Adipocyte (in vitro differentiated cells): ENCODE measurements at regions not wholly inside any gene's neighbourhood (a gene's known extent, or its start where the extent isn't known, plus 50 kb on each side); places are given as distances from the start of the nearest gene placed in this dataset.

Experiments
- DNase-seq: peaks from one replicate; pipeline ENCODE4 v3.0.0-alpha.2; 2015; ENCODE audit warnings: low read depth
- H3K27me3 ChIP-seq: replicated peaks from 2 replicates; pipeline ENCODE4 v1.7.0; 2013; ENCODE audit warnings: mild to moderate bottlenecking, low read length, moderate library complexity; ENCODE audit not compliant: control insufficient read depth, insufficient read depth
- H3K36me3 ChIP-seq: 2 replicates; pipeline ENCODE4 v1.7.0; 2013; ENCODE audit warnings: low read length, mild to moderate bottlenecking, moderate library complexity; ENCODE audit not compliant: control insufficient read depth, insufficient read depth, severe bottlenecking
- H3K4me1 ChIP-seq: 2 replicates; pipeline ENCODE4 v1.7.0; 2013; ENCODE audit warnings: mild to moderate bottlenecking, low read length, moderate library complexity; ENCODE audit not compliant: control insufficient read depth, insufficient read depth
- H3K4me3 ChIP-seq: 2 replicates; pipeline ENCODE4 v1.7.0; 2013; ENCODE audit warnings: mild to moderate bottlenecking, low read length, moderate library complexity
- H3K9ac ChIP-seq: 2 replicates; pipeline ENCODE4 v1.7.0; 2013; ENCODE audit warnings: mild to moderate bottlenecking, low read length, moderate library complexity
- H3K9me3 ChIP-seq: 2 replicates; pipeline ENCODE4 v1.7.0; 2013; ENCODE audit warnings: mild to moderate bottlenecking, low read length, moderate library complexity; ENCODE audit not compliant: control insufficient read depth

DNA sequence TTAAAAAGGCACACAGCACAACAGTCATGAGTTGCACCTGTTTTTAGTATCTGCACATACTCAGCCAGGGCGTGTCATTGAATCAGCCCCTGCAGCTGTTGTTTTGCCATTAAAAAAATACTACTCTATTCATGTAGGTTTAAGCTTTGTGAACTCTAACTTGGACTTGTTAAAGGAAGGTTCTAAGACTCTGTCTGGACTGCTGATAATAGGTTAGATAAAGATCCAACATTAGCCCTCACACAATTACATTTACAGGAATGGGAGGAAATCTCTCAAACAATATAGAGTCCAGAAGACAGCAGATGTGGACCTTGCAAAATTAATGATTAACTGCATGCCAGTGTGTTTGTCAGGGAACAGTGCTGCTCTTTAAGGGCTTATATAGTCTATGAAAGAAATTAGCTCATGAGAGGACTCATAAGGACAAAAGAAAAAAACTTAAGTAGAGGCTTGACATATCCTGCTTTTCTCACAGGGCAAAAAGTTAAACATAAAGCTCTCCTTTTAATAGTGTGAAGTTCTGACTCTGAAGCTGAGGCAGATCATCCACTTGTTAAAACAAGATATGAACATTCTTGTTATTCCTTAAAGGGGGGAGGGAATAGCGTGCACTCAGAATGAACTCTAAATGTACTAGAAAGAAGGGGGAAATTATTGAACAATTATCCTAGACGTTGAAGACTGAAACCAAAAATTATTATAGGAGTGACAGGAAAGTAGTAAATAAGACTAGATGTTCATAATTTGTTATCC, 243.6 kb downstream of the NDFIP2 start:
- peaks cover 40% of the 10 kb centered on the region for H3K4me1 ChIP-seq
- no peak overlapping the region for H3K9ac ChIP-seq
- no peaks in the 10 kb centered on the region for H3K36me3 ChIP-seq
- H3K27me3 ChIP-seq, result no peaks in the 10 kb centered on the region
- H3K4me3 ChIP-seq, result no peak overlapping the region
- DNase-seq, result peak; percentile 36
- H3K9me3 ChIP-seq, result no peaks in the 10 kb centered on the region

GRCh38 chr13:79723519-79724024, 242.6 kb downstream of the NDFIP2 start:
- Histone ChIP-seq H3K4me3 (peak overlapping the region; percentile 46), H3K36me3 (no peaks in the 10 kb centered on the region), H3K4me1 (peaks cover 40% of the 10 kb centered on the region), H3K9ac (no peak overlapping the region), H3K9me3 (no peaks in the 10 kb centered on the region), H3K27me3 (no peaks in the 10 kb centered on the region)
- DNase-seq, result no peak

DNA sequence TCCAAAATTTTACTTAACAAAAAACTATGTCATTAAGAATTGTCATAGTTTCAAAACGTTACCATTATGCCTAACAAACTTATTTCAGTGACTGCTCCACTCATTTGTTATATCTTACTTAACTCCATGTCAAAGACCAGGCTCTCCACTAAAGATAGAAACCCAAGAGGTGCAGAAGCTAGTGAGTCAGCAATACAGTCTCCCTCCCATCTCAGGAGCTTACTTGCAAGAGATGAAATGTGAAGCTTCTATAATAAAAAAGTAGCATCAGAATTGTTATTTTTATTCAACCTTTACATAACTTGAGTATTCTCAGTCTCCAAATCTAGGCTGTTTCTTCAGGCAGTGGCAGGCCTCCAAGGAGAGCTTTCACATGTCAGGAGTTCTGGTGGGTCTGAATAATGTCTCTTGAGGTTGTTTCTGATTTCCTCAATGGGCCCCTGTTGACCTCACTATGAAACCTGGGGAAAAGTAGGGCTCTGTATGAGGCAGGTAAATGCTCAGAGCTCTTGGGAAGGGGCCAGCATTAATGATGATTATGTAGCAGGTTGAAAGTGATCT, 242.0 kb downstream of the NDFIP2 start:
- DNase-seq, result peak; percentile 41
- no peaks in the 10 kb centered on the region for H3K9me3 ChIP-seq

DNA sequence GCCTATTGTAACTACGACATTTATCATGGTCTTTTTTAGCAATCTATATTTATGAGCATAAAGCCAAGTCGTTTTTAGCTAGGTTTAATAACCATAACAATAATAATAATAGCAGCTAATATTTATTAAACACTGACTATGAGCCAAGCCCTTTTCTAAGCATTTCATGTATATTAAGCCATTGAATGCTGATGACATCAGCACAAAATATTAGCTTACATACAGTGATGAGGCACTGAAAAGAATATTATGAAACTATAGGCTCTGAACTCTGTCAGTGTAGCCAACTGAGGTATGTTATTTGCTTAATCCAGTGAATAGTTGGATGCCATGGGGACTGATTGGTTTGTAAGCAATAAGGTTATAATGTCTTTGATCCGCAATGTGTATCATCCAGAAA, 235.2 kb downstream of the NDFIP2 start:
- Histone ChIP-seq H3K4me1 (peaks cover 18% of the 10 kb centered on the region), H3K27me3 (no peaks in the 10 kb centered on the region), H3K36me3 (no peaks in the 10 kb centered on the region), H3K4me3 (no peak overlapping the region), H3K9me3 (no peaks in the 10 kb centered on the region), H3K9ac (no peak overlapping the region)
- DNase-seq, result no peak

More for the DNA sequence above, 242.0 kb downstream of the NDFIP2 start:
- Histone ChIP-seq H3K9ac (no peak overlapping the region), H3K4me3 (peak overlapping the region; percentile 46), H3K4me1 (peaks cover 40% of the 10 kb centered on the region), H3K36me3 (no peaks in the 10 kb centered on the region), H3K27me3 (no peaks in the 10 kb centered on the region)

GRCh38 chr13:79711631-79712030, 230.7 kb downstream of the NDFIP2 start:
- peaks cover 37% of the 10 kb centered on the region for H3K4me1 ChIP-seq
- H3K9me3 ChIP-seq, result no peaks in the 10 kb centered on the region
- H3K9ac ChIP-seq, result no peak overlapping the region
- H3K27me3 ChIP-seq, result no peaks in the 10 kb centered on the region
- DNase-seq, result peak; percentile 33
- H3K36me3 ChIP-seq, result no peaks in the 10 kb centered on the region
- no peak overlapping the region for H3K4me3 ChIP-seq

GRCh38 chr13:79710376-79710775, 229.4 kb downstream of the NDFIP2 start:
- peaks cover 32% of the 10 kb centered on the region for H3K4me1 ChIP-seq
- no peaks in the 10 kb centered on the region for H3K36me3 ChIP-seq
- H3K4me3 ChIP-seq, result peak overlapping the region; percentile 12
- H3K9me3 ChIP-seq, result no peaks in the 10 kb centered on the region
- no peak overlapping the region for H3K9ac ChIP-seq
- peak; percentile 94 for DNase-seq
- H3K27me3 ChIP-seq, result no peaks in the 10 kb centered on the region

GRCh38 chr13:79709471-79709870, 228.5 kb downstream of the NDFIP2 start:
- DNase-seq, result peak; percentile 76
- H3K27me3 ChIP-seq, result no peaks in the 10 kb centered on the region
- no peak overlapping the region for H3K9ac ChIP-seq
- H3K4me3 ChIP-seq, result no peak overlapping the region
- peaks cover 32% of the 10 kb centered on the region for H3K4me1 ChIP-seq
- H3K9me3 ChIP-seq, result no peaks in the 10 kb centered on the region
- H3K36me3 ChIP-seq, result no peaks in the 10 kb centered on the region

DNA sequence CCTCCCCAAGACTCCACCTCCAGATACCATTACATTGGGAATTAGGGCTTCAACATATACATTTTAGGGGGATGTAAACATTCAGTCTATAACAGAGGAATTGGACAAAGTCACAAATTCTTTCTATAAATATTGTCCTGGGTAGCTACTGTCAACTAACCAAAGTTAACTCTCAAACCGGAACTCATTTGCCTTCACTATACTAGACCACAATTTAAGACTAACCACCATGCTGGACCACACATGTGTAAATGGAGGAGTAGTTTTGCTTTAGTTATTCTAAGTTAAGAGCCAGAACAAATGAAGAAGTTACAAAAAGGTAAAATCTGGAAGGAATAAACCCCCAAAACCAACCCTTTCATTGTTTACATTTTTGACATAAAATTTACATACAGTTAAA, 222.8 kb downstream of the NDFIP2 start:
- H3K4me1 ChIP-seq, result no peaks in the 10 kb centered on the region
- H3K36me3 ChIP-seq, result no peaks in the 10 kb centered on the region
- no peak for DNase-seq
- no peak overlapping the region for H3K4me3 ChIP-seq
- H3K27me3 ChIP-seq, result no peaks in the 10 kb centered on the region
- no peaks in the 10 kb centered on the region for H3K9me3 ChIP-seq
- H3K9ac ChIP-seq, result no peak overlapping the region

DNA sequence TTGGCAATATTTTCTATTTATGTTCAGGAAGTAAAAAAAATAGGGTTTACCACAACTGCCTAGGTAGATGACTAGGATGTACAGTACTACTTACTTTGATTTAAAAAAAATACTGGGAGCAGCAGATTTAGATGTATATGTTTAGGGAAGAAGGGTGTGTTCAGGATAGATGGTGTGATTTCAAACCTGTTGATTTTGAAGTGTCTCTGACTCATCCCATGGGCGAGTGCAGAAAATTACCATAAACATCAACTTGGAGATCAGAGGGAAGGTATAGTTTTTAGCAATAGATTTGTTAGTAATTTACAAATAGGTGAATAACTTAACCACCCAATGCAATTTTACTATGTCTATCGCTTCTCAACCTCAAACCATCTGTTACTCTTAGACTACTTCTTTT, 214.8 kb downstream of the NDFIP2 start:
- no peaks in the 10 kb centered on the region for H3K9me3 ChIP-seq
- H3K27me3 ChIP-seq, result no peaks in the 10 kb centered on the region
- H3K36me3 ChIP-seq, result no peaks in the 10 kb centered on the region
- no peak overlapping the region for H3K4me3 ChIP-seq
- DNase-seq, result no peak
- H3K9ac ChIP-seq, result no peak overlapping the region
- H3K4me1 ChIP-seq, result peaks cover 8% of the 10 kb centered on the region

DNA sequence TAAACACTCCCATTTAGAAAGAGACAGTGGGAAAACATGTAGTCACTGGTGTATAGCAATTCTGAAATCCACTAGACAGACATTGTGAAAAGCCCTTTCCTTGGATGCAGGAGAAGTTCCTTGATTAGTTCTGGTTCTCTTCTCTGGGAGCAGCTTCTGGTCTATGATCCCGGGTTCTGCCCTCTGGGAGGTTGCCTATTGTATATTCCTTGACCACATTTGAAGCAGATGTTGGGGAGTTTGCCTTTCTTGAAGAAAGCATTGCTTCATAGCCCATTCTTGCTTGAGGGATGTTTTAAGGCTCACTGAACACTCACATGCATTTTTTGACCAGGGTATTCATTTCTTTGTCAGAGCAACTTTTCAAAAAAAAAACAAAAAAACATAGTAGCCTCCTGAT, 211.9 kb downstream of the NDFIP2 start:
- peaks cover 9% of the 10 kb centered on the region for H3K4me1 ChIP-seq
- H3K36me3 ChIP-seq, result no peaks in the 10 kb centered on the region
- no peak overlapping the region for H3K4me3 ChIP-seq
- no peaks in the 10 kb centered on the region for H3K27me3 ChIP-seq
- H3K9me3 ChIP-seq, result no peaks in the 10 kb centered on the region
- no peak overlapping the region for H3K9ac ChIP-seq
- peak; percentile 90 for DNase-seq

- H3K27me3 ChIP-seq, result no peaks in the 10 kb centered on the region
- H3K4me3 ChIP-seq, result no peak overlapping the region
- H3K36me3 ChIP-seq, result no peaks in the 10 kb centered on the region
- no peaks in the 10 kb centered on the region for H3K9me3 ChIP-seq
- no peak overlapping the region for H3K9ac ChIP-seq
- peaks cover 13% of the 10 kb centered on the region for H3K4me1 ChIP-seq
- no peak for DNase-seq
Observed at GRCh38 chr13:79691826-79692225, 210.9 kb downstream of the NDFIP2 start.
